Body of pancreas (tissue), 4 donors: ENCODE measurements at regions not wholly inside any gene's neighbourhood (a gene's known extent, or its start where the extent isn't known, plus 50 kb on each side); places are given as distances from the start of the nearest gene placed in this dataset.

Source experiments
- CTCF ChIP-seq, 7 experiments: fragments of 450-650 bp in 4 of 7; fragments of 200-600 bp in 3 of 7; sonication (generic) in 3 of 7; IDR thresholded peaks; one replicate each; pipeline ENCODE4 v1.5.1; 2016 to 2019; ENCODE audit warnings: antibody characterized with exemption in 7 of 7
- POLR2A ChIP-seq, 3 donors: fragments of 450-650 bp; IDR thresholded peaks; one replicate each; pipeline ENCODE4 v1.6.1; 2016; ENCODE audit warnings: antibody characterized with exemption in 3 of 3, mild to moderate bottlenecking in 2 of 3

- TF ChIP-seq CTCF (IDR thresholded peaks at IDR 0.05) (no peak), POLR2A (IDR thresholded peaks at IDR 0.05) (no peak)
Observed at GRCh38 chrX:78822157-78822690, 74.7 kb downstream of the LPAR4 start.
